GM19025 (cell line): ENCODE measurements at regions not wholly inside any gene's neighbourhood (a gene's known extent, or its start where the extent isn't known, plus 50 kb on each side); places are given as distances from the start of the nearest gene placed in this dataset.

ENCODE experiments used
- ATAC-seq: cut with Tn5 transposase; IDR thresholded peaks from one replicate; pipeline ENCODE4 v1.9.1; 2021; ENCODE audit warnings: mild to moderate bottlenecking, low read depth, moderate library complexity; ENCODE audit not compliant: unreplicated experiment

DNA sequence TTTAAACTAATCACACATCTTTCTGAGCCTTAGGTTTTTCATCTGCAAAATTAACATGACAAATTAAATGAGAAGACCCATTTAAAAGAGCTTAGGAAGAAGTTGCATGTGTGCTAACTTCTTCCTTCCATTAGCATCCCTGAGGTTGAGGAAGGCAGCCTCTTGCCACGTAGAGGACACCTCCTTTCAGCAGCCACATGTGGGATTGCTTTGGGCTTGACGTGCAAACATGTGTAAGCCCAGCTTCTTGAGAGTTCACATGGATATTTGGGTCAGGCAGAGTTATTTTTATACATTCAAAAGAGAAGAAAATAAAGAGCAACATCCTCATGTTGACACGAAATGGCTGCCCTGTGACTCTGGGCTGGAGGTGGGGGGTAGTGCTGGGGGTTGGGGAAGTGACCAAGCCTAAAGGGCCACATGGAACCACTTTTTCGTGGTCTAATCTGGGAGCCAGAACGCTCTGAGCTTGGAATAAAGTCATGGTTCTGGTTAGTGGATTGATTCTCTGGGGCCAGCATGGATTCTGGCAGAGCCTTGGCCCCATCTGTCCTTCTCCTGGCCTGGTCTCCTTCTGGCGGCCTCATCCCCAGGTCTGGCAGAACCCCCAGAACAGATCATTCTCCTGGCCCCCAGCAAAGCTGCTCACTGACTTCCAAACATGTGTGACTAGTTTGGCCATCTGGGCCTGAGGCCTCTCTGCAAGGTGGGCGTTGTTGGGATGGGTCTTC is 137.1 kb upstream of the USP24 start:
- ATAC-seq: no peak

DNA sequence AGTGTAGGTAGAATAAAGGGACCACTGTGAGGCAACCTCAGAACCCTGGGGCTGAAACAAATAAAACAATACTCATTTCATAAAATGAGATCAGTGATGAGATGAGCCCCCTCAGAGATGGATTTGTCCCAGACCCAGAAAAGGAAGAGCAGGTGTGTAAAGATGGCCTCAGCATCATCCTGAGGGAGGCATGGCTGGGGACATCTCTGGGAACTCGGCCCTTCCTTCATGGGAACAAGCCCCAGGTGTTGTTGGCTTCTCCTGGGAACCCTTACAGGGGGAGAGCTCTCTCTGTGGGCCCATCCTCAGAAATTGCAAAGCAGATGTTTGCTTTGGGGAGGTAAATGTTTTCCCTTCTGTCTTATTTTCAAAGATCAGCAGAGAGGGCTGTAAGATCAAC is 133.2 kb upstream of the USP24 start:
- ATAC-seq: no peak

DNA sequence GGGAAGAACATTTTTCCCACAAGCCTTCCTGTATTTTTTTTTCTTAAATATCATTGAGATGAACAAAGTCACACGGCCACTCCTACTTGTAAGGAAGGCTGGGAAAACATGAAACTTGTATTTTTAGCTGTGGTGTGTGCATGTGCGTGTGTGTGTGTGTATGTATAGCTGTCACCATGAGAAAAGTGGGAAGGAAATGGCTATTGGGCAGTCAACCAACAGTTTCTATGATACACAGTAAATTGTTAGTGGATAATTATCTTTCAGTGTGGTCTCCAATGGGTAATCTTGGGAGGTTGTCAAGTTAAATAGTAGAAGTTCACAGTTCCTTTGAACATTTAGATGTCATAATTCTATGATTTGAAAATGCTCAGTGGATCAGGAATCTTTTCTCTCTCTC is 132.7 kb upstream of the USP24 start:
- ATAC-seq: no peak

DNA sequence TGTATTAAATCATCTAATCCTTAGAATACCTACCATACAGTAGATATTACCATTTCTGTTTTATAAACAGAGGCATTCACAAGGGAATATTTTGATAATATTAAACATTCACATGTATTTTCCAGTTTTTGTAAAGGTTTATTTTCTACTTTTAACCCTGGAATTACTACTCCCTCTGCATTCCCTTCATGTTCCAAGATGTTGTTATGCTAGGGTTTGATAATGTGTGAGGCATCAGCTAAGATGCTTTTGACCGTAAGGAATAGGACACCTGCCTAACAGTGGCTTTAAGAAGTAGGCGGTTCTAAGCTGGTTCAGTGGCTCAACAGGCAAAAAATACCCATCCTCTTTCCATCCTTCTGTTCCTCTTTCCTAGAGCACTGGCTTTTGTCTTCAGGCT is 131.9 kb upstream of the USP24 start:
- ATAC-seq: no peak

DNA sequence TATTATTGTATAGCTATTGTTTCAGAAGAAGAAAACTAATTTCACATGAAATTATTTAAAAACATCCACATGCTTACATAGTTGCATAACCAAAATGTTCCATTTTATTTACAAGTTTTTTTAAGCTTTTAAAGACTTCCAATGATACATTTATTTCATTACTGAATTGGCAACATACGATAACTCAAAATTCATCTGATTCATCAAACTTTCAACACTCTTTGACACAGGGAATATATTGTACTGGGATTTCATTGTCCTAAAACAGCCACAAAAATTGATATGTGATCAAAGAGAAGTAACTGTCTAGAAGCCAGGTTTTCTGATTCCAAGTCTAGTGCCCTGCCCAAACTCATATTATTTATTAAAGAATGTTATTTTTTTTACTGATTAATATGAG is 131.4 kb upstream of the USP24 start:
- no peak for ATAC-seq

DNA sequence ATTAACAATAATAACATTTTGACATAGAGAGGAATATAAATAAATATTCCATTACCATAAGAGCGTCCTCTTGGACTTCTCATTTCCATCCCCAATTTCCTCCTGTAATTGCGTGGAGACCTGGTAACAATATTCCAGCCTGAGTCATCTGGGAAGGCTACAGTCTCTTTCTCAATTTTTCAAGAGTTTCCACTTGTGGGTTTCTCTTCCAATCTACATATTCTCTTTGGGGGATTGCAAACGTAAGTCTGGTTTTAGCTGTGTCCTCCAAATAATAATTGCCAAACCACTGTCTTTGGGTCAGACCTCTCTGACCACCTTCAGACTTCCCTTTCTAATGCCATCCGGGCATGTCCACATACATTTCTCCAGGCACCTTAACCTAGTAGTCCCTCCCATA is 124.5 kb upstream of the USP24 start:
- no peak for ATAC-seq

DNA sequence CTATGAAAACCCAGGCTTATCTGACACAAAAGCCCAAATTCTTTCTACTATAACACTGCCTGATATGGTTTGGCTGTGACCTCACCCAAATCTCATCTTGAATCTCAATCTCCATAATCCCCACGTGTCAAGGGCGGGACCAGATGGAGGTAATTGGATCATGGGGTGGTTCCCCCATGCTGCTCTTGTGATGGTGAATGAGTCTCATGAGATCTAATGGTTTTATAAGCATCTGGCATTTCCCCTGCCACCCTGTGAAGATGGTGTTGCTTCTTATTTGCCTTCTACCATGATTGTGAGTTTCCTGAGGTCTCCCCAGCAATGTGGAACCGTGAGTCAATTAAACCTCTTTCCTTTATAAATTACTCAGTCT is 123.3 kb upstream of the USP24 start:
- no peak for ATAC-seq

DNA sequence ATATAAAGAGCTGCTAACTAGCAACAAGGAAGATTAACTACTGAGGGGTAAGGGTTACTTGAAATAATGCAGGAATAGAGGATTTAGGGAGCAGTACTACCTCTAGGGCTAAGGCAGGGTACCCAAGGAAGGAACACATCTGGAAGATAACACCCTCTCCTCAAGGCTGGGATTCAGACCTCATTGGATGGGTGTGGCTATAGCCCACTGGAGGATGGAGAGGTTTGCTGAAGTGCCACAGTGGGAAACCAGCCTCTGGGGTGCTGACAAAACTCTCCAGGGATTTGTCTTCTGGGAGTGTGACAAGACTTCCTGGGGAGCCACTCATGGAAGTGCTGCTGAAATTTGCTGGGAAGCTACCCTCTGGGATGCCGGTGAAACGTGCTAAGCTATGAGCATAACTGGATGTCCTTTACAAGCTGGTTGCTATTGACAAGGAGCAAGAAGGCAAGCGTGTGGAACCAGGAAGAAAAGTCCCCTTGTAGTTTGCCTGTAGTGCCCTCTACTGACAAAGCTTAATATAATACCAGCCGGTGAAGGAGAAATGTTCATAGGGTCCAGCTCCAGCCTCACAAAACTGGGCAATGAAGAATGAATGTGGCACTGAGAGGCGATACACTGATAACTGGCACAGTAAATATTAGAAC is 122.8 kb upstream of the USP24 start:
- ATAC-seq: no peak

DNA sequence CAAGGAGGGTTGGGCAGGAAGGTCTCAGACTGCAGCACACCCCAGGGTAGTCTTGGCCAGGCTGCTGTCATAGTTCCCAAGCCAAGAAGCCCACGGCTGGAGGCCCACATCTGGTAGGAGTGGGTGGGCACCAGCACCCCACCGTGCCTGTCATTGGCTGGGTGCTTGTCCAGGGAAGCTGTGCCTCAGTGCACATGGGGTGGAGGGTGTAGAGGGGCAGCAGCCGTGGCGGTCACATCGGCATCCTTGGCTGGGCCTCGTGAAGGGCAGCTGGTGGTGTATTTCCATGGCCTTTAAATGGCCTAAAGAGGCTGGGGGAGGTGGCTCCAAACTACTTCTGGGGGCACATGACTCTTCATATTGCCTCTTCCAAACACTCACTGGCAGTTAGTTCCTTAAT is 119.6 kb upstream of the USP24 start:
- ATAC-seq: no peak

DNA sequence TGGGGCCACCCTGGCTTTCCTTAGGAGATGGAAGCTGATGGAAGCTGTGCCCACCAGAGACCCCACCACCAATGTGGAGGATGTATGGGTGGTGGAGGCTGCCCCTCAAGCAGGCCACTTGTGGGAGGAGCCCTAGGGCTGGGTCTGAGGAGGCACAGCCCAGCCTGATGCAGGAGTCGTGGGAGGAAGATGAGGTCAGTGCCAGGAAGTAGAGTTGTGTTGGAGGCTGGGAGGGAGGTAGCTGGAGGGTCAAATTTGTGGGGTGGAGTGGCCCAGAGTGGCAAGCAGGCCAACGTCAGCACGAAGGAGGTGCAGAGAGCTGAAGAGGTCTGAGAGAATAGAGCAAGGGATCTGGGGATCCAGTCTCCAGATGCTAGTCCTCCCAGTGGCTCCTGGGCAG is 119.0 kb upstream of the USP24 start:
- ATAC-seq: no peak

DNA sequence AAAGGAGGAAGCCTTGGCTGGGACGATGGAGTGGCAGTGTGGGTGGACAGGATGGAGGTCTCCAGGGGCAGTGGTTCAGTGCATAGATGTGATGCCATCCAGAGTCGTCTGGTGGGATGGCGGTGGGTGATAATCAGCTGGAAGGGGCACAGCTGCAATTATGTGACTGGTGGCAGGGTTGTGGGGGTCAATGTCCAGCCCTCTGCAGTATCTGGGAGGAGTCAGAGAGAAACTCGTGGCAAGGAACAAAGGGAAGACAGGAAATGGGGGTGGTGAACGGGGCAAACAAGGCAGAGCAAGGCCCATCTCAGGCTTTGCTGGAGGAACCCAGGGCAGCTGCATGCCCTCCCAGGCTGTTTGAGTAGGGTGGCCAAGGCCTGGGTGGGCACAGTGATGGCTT is 118.3 kb upstream of the USP24 start:
- ATAC-seq: no peak

DNA sequence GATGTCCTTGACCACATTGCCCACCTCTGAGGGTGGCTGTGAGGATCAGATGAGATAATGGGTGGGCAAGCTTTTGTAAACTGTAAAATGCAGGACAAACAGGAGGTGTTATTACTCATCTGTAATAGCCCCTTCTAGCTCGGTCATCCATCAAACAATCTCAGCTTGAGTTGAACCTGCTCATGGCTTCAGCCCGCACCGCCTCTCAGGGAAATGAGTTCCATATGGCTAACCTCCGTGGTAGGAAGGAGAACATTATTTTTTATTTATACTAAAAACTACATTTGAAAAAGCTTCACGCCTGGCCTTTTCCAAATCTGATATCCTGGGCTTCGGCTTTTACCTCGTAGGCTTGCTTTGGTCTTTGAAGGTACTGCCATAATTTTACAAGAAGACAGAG is 116.2 kb upstream of the USP24 start:
- no peak for ATAC-seq

DNA sequence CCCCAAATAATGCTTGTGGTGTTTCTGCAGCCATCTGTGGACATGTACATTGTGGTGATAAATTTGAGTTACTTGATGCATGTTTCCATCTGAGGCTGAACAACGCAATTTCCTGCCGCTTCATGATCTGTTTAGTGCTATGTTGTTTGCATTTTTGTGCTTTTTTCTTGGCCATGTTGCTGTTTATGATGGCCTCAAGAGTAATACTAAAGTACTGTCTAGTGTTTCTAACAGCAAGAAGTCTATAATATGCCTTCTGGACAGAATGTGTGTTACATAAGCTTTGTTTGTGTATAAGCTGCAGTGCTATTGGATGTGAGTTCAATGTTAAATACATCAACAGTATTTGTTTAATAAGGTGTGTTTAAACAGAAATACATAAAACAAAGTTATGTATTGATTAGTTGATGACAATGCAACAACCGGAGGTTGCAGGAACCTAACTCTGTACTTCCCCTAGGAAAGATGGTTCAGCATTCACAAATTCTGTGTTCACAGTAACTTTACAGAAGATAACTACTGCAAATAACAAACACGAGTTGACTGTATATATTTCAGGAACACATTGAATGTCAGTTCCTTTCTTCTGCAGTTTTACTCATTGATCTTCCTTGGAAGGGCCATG is 114.8 kb upstream of the USP24 start:
- no peak for ATAC-seq

DNA sequence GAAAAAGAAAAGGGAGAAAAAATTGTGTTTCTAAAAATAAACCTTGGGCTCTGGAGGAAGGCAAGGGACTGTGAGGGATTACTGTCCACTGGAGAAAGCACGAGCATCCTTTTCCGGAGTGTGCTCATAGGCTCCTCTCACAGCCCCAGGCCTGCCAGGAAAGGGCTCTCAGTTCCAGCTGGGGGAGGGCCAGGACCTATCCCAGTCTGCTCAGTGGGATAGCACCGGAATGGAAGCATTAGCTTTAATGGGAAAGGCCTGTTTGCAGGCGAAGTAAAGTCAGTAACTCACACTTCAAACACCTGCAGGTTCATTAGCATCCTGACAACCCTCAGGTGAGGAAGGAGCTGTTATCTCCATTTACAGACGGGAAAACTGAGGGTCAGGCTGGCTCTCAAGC is 113.9 kb upstream of the USP24 start:
- no peak for ATAC-seq

DNA sequence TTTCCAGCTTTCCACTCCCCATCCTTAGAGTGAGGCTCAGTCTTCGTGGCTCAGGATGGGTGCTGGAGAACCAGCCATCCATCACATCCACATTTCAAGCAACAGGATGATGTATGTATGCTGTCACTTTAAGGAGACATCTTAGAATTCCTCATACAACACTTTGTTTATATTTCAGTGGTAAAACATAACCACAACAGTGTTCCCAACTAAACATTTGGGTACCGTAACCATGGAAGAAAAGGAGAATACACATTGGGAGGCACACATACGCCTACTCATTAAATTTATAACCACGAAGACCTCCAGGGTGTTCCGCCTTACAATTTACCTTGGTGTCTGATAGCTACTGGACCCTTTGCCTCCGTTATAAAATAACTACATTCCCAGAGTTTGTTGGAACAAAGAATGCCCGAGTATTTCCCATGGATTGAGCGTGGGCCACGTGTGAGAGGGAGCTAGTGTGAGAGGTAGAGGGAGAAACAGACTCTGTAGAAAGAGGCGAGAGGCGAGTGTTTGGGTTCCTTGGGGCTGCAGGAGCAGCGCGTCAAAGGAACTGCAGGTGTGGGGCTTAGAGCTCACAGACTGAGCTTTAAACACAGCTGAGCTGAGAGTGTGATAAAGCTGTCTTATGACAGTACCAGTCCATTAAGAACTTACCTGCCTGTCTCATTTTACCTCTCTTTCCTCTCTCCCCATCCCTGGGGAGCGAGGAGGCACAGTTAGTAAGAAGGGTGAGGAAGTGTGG is 111.5 kb upstream of the USP24 start:
- no peak for ATAC-seq

DNA sequence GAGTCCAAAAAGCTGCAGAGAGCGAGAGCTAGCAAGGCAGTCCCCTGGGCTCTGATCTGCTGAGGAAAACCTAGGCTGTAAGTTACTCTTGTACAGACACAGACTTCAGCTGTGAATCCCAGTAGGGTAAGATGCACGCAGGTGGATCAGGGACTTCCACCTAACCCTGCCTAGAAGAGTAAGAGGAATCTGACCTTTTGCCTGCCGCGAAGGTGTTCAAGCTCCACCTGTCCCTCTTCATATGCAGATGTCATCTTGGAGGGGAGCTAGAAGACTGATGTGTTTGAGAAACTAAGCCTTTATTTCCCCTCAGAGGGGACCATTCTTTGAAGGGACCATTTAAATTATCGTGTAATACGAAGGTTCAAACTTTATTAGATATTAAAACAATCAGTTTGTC is 108.6 kb upstream of the USP24 start:
- no peak for ATAC-seq

DNA sequence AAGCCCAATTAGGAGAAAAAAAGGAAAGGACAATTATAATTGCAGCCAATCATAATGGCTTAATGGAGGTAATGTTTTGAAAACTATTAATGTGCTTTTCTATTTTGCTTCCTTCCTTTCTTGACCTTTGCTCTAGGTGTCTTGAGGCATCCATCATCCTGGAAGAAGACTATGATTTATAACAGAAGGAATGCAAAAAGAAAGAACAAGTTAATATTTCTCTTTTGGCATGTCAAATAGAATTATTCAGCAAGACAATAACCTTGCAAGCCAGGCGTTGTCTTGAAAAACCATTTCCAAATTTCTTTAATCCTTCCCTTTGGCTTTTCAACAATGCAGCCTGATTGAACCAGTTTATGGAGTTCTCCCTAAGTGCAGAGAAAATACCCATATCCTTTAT is 107.7 kb upstream of the USP24 start:
- ATAC-seq: no peak

DNA sequence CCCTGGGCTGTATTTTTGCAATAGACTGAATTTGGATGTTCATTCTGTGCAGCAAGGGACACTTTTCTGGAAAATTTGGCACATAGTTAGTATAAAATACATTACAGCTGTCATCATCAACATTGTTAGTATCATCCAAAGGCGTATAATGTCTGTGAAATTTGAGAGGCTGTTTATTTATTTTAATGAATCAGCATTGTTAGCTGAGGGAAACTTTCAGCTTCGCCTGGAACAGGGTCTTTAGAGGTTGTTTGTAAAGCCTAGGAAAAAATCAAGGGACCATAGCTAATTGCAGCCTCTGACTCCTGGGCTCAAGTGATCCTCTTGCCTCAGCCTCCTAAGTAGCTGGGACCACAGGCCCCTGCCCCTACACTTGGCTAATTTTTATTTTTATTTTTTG is 106.8 kb upstream of the USP24 start:
- no peak for ATAC-seq

DNA sequence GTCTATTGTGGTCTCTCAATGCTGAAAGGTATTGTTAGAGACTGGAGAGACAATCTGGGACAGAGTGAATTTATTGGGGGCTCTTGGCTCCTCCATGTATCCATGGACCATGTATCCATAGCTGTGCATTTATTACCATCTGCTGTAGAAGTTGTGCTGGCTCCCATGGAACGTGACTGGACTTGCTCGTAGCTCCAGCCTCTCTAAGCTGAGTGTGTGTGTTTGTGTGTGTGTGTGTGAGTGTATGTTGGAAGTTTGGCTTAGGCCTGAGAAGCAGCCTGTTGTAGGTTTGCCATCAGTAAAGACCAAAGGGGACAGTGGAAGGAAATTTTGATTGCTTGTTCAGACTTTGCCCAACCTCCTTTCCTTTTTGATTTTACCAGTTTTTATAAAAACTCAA is 105.7 kb upstream of the USP24 start:
- no peak for ATAC-seq

DNA sequence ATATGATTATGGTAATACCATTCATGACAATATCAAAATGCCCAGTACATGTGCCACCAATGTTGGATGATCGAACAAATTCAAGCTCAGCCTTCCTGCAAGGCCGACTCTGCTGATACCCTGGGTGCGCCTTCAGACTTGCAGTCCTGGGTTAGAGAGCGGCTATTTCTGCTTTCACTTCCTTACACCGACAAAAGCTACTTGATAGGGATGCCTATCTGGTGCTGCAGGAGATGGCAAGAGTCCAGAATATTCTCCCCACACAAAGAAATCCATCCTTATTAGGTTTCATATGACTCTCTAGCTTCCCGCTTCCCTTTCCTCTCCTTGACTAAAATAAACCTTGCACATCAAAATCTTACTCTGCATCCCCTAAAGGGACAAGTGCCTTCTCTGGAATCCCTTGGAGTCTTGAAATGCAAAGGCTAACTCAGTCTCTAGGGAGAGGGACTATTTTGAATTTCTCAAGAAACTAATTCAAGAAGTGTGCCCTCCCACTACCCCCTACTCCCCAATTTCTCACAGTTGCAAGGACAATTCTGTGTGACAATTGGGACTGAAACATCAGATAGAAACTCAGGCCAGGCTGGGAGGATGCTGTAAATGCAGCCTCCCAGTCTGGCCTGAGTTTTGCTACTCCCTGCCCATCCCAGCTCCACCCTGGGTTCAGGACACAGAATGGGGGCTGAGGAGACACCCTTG is 103.1 kb upstream of the USP24 start:
- ATAC-seq: no peak

DNA sequence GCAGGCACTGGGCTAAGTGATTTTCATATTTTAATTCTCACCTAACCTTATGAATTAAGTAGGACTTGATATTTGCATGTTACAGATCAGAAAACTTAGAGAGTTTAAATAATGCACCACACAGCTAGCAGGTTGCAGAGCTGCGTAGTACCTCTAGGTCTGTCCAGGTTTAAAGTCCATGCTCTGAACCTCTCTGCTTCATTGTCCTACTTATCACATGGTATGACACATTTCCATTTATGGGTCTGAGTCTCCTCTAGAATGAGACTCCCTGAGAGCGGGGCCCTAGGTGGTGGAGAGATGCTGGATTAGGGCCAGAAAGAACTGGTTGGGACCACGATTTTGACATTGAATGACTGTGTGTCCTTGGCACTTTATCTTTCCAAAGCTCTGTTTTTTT is 102.5 kb upstream of the USP24 start:
- no peak for ATAC-seq
